Lower leg skin (tissue), 3 donors: ENCODE measurements at regions not wholly inside any gene's neighbourhood (a gene's known extent, or its start where the extent isn't known, plus 50 kb on each side); places are given as distances from the start of the nearest gene placed in this dataset.

ENCODE experiments used
- CTCF ChIP-seq, 3 donors: fragments of 450-650 bp; IDR thresholded peaks; one replicate each; pipeline ENCODE4 v1.5.1; 2016; ENCODE audit warnings: antibody characterized with exemption in 3 of 3, mild to moderate bottlenecking in 3 of 3, moderate library complexity in 2 of 3
- POLR2A ChIP-seq, 2 donors: fragments of 450-650 bp; IDR thresholded peaks; one replicate each; pipeline ENCODE4 v1.6.1; 2016 to 2017; ENCODE audit warnings: antibody characterized with exemption in 2 of 2, mild to moderate bottlenecking in 1 of 2, moderate library complexity in 1 of 2

GRCh38 chr5:20360263-20360662 lies 372.3 kb upstream of the CDH18 start:
- TF ChIP-seq CTCF (IDR thresholded peaks at IDR 0.05) (no peak), POLR2A (IDR thresholded peaks at IDR 0.05) (no peak)
